KMS-11 (cell line): ENCODE measurements at regions not wholly inside any gene's neighbourhood (a gene's known extent, or its start where the extent isn't known, plus 50 kb on each side); places are given as distances from the start of the nearest gene placed in this dataset.

Source experiments
- H2AFZ ChIP-seq: fragments of 200-600 bp; sonication (generic); 2 replicates; pipeline ENCODE4 v1.6.1; 2016; ENCODE audit warnings: antibody characterized with exemption, mixed run types, low read depth
- H3K27ac ChIP-seq: fragments of 200-600 bp; sonication (generic); 2 replicates; pipeline ENCODE4 v1.6.1; 2016; ENCODE audit warnings: mild to moderate bottlenecking, mixed run types
- H3K27me3 ChIP-seq: fragments of 200-600 bp; sonication (generic); 2 replicates; pipeline ENCODE4 v1.6.1; 2017; ENCODE audit warnings: mild to moderate bottlenecking, low read depth, mixed run types, moderate library complexity; ENCODE audit not compliant: insufficient read depth
- H3K36me3 ChIP-seq: fragments of 200-600 bp; sonication (generic); 2 replicates; pipeline ENCODE4 v1.6.1; 2017; ENCODE audit warnings: mild to moderate bottlenecking, mixed run types; ENCODE audit not compliant: insufficient read depth
- H3K4me1 ChIP-seq: fragments of 200-600 bp; sonication (generic); 2 replicates; pipeline ENCODE4 v1.6.1; 2016; ENCODE audit warnings: mild to moderate bottlenecking, low read depth, mixed run types; ENCODE audit not compliant: poor library complexity, severe bottlenecking
- H3K4me2 ChIP-seq: fragments of 200-600 bp; sonication (generic); 2 replicates; pipeline ENCODE4 v1.7.0; 2016; ENCODE audit warnings: mild to moderate bottlenecking, mixed run types
- H3K4me3 ChIP-seq: fragments of 200-600 bp; sonication (generic); IDR thresholded peaks from 2 replicates; pipeline ENCODE4 v1.6.1; 2017; ENCODE audit warnings: low read depth, low read length, mixed read lengths; ENCODE audit not compliant: insufficient read depth
- H3K79me2 ChIP-seq: fragments of 200-600 bp; sonication (generic); 2 replicates; pipeline ENCODE4 v1.6.1; 2016; ENCODE audit warnings: low read depth, mixed run types; ENCODE audit not compliant: insufficient read depth
- H3K9ac ChIP-seq: fragments of 200-600 bp; sonication (generic); 2 replicates; pipeline ENCODE4 v1.6.1; 2016; ENCODE audit warnings: mild to moderate bottlenecking, mixed run types
- H4K20me1 ChIP-seq: fragments of 200-600 bp; sonication (generic); 2 replicates; pipeline ENCODE4 v1.6.1; 2016; ENCODE audit warnings: mild to moderate bottlenecking, mixed run types; ENCODE audit not compliant: insufficient read depth
- TF ChIP-seq, protein P1 (sequence below): fragments of 200-600 bp; sonication (generic); conservative IDR thresholded peaks from 2 replicates; pipeline ENCODE4 v1.6.1; 2017; ENCODE audit warnings: low read depth, mild to moderate bottlenecking, antibody characterized with exemption, low read length, moderate library complexity, mixed read lengths

DNA sequence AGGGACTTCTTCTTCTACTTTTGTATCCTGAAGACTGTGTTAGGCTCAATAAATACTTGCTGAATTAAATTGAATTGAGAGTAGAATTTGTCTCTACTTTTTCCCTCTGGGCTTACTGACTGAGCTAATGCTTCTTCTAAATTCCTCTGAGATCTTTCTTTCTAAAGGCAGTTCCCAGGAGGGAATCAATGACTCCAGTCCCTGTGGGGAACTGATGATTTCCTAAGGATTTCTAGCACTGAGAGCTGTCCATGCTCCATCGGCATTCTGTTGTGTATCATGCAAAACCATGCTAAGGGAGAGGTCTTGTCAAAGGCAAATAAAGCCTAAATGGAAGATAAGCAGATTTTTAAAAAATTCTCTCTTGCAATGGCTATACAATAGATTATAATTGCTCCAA lies 148.8 kb upstream of the KIRREL3 start:
- Histone ChIP-seq H3K36me3 (no peaks in the 10 kb centered on the region), H4K20me1 (no peaks in the 10 kb centered on the region), H3K27me3 (no peaks in the 10 kb centered on the region), H3K4me1 (no peaks in the 10 kb centered on the region), H3K4me3 (no peak overlapping the region), H3K9ac (no peak overlapping the region), H3K4me2 (no peak overlapping the region), H3K27ac (no peak overlapping the region), H2AFZ (no peak overlapping the region), H3K79me2 (no peaks in the 10 kb centered on the region)
- TF ChIP-seq, protein P1, sequence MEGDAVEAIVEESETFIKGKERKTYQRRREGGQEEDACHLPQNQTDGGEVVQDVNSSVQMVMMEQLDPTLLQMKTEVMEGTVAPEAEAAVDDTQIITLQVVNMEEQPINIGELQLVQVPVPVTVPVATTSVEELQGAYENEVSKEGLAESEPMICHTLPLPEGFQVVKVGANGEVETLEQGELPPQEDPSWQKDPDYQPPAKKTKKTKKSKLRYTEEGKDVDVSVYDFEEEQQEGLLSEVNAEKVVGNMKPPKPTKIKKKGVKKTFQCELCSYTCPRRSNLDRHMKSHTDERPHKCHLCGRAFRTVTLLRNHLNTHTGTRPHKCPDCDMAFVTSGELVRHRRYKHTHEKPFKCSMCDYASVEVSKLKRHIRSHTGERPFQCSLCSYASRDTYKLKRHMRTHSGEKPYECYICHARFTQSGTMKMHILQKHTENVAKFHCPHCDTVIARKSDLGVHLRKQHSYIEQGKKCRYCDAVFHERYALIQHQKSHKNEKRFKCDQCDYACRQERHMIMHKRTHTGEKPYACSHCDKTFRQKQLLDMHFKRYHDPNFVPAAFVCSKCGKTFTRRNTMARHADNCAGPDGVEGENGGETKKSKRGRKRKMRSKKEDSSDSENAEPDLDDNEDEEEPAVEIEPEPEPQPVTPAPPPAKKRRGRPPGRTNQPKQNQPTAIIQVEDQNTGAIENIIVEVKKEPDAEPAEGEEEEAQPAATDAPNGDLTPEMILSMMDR, result no peak

DNA sequence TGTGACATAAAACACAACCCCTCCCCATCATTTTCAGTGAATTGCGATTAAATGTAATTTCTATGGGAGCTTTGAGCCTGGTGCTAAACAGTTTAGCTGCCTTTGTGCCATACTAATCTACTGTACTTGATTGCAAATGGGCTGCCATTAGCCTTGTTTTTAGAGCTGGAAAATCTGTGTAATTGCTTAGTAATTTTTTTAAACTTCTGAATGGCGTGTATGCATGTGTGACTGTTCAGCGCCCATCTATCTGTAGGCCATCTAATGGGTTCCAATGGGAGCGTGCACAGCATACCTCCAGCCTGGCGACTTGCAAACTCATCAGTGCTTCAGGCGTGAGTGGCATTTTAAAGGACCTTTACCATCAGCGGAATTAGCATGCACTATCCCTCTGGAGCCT lies 142.7 kb upstream of the KIRREL3 start:
- TF ChIP-seq, protein P1, result no peak
- Histone ChIP-seq H3K4me3 (no peak overlapping the region), H3K36me3 (no peaks in the 10 kb centered on the region), H3K79me2 (no peaks in the 10 kb centered on the region), H4K20me1 (no peaks in the 10 kb centered on the region), H3K4me1 (no peaks in the 10 kb centered on the region), H3K9ac (no peak overlapping the region), H2AFZ (no peak overlapping the region), H3K27ac (no peak overlapping the region), H3K27me3 (no peaks in the 10 kb centered on the region), H3K4me2 (no peak overlapping the region)

DNA sequence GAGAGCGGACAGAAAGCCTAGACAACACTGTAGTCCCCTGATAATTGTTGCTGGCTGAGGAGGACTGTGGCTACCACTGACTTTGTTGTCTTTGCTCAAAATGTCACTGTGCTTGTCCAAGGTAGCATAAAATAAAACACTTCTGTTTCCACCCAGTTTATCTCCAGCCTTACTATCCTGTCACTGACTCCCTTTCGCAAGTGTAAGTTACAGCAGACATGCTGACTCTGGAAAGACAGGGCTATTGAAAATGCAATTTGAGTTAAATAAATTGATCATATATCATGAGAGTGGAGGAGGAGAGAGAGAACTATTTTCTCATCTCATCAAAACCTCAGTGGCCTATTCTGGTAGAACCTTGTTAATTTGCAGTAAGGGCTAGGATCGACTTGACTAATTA lies 138.0 kb upstream of the KIRREL3 start:
- Histone ChIP-seq H3K9ac (no peak overlapping the region), H4K20me1 (no peaks in the 10 kb centered on the region), H3K36me3 (no peaks in the 10 kb centered on the region), H2AFZ (no peak overlapping the region), H3K27me3 (no peaks in the 10 kb centered on the region), H3K79me2 (no peaks in the 10 kb centered on the region), H3K4me1 (no peaks in the 10 kb centered on the region), H3K4me3 (no peak overlapping the region), H3K4me2 (no peak overlapping the region), H3K27ac (no peak overlapping the region)
- TF ChIP-seq, protein P1, result no peak

DNA sequence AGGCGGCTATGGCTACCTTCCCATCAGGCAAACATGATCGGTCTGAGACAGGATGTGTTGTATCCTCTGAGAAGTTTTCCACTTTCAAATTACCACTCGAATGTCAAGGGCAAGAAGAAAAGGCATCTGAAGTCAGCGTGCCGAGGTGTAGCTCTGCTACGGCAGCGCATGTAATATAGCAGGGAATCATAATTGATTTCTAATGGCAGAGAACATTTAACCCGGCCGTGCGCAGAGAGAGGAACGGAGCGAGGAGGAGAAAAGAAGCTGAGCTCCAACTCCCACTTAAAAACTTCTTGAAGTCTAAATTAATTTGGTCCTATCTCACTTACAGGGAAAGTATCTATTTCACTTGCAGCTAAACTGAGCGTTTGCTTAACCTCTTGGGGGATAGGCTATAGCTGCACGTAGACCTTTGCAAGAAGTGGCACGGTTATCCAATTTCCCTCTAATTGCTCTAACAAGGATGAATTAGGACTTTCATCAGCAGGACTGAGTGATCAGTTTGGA lies 137.3 kb upstream of the KIRREL3 start:
- Histone ChIP-seq H3K79me2 (no peaks in the 10 kb centered on the region), H2AFZ (no peak overlapping the region), H3K27me3 (no peaks in the 10 kb centered on the region), H3K36me3 (no peaks in the 10 kb centered on the region), H3K4me2 (no peak overlapping the region), H3K4me1 (no peaks in the 10 kb centered on the region), H3K27ac (no peak overlapping the region), H4K20me1 (no peaks in the 10 kb centered on the region), H3K9ac (no peak overlapping the region), H3K4me3 (no peak overlapping the region)
- TF ChIP-seq, protein P1, result no peak
